Neural cell (in vitro differentiated cells): ENCODE measurements at regions not wholly inside any gene's neighbourhood (a gene's known extent, or its start where the extent isn't known, plus 50 kb on each side); places are given as distances from the start of the nearest gene placed in this dataset.

Source experiments
- H2AFZ ChIP-seq: fragments of 200-600, 300-800 bp; sonication (generic), shearing (Covaris generic); 2 replicates; pipeline ENCODE4 v1.6.0; 2014; ENCODE audit warnings: low read depth, mild to moderate bottlenecking, antibody characterized with exemption, low read length, moderate library complexity
- H3F3A ChIP-seq: fragments of 200-600 bp; shearing (Covaris generic); 2 replicates; pipeline ENCODE4 v1.6.1; 2016; ENCODE audit warnings: mild to moderate bottlenecking, moderate library complexity, mixed read lengths, antibody characterized with exemption, low read length; ENCODE audit not compliant: insufficient read depth, poor library complexity, severe bottlenecking
- H3K27ac ChIP-seq: fragments of 200-600, 300-800 bp; sonication (generic), shearing (Covaris generic); 2 replicates; pipeline ENCODE4 v1.5.1; 2014; ENCODE audit warnings: mild to moderate bottlenecking, low read length, moderate library complexity
- H3K27me3 ChIP-seq: fragments of 300-800, 200-600 bp; sonication (generic), shearing (Covaris generic); 2 replicates; pipeline ENCODE4 v1.6.0; 2014; ENCODE audit warnings: mild to moderate bottlenecking, low read depth, low read length, moderate library complexity; ENCODE audit not compliant: insufficient read depth
- H3K36me3 ChIP-seq: fragments of 300-800, 200-600 bp; sonication (generic), shearing (Covaris generic); 2 replicates; pipeline ENCODE4 v1.5.1; 2014; ENCODE audit warnings: mild to moderate bottlenecking, antibody characterized with exemption, low read length, moderate library complexity; ENCODE audit not compliant: insufficient read depth
- H3K4me2 ChIP-seq: fragments of 300-800, 200-600 bp; sonication (generic), shearing (Covaris generic); 2 replicates; pipeline ENCODE4 v1.6.0; 2014; ENCODE audit warnings: mild to moderate bottlenecking, low read length
- H3K4me3 ChIP-seq: fragments of 300-800, 200-600 bp; sonication (generic), shearing (Covaris generic); 2 replicates; pipeline ENCODE4 v1.5.1; 2014; ENCODE audit warnings: mild to moderate bottlenecking, low read length, moderate library complexity
- H3K79me2 ChIP-seq: fragments of 200-600 bp; shearing (Covaris generic); replicated peaks from 2 replicates; pipeline ENCODE4 v1.6.0; 2014; ENCODE audit warnings: mild to moderate bottlenecking, low read length, moderate library complexity; ENCODE audit not compliant: insufficient read depth
- H3K9ac ChIP-seq: fragments of 300-800, 200-600 bp; sonication (generic), shearing (Covaris generic); 2 replicates; pipeline ENCODE4 v1.6.1; 2016; ENCODE audit warnings: mild to moderate bottlenecking, low read length, mixed read lengths
- H3K9me2 ChIP-seq: fragments of 200-600 bp; shearing (Covaris generic); 2 replicates; pipeline ENCODE4 v1.6.1; 2016; ENCODE audit warnings: mild to moderate bottlenecking, low read length, mixed read lengths; ENCODE audit not compliant: insufficient read depth
- H3K9me3 ChIP-seq: fragments of 200-600, 300-800 bp; sonication (generic), shearing (Covaris generic); 2 replicates; pipeline ENCODE4 v1.6.1; 2016; ENCODE audit warnings: mild to moderate bottlenecking, mixed run types, low read length, moderate library complexity, mixed read lengths
- H4K20me1 ChIP-seq: fragments of 200-600 bp; shearing (Covaris generic); 2 replicates; pipeline ENCODE4 v1.6.1; 2016; ENCODE audit warnings: mild to moderate bottlenecking, mixed run types; ENCODE audit not compliant: insufficient read depth
- EP300 ChIP-seq: fragments of 450-650 bp; conservative IDR thresholded peaks from 2 replicates; pipeline ENCODE4 v1.6.1; 2014; ENCODE audit warnings: antibody characterized with exemption, mild to moderate bottlenecking, moderate library complexity; ENCODE audit not compliant: poor library complexity, severe bottlenecking
- EZH2 ChIP-seq: fragments of 200-600, 300-800 bp; shearing (Covaris generic), sonication (generic); IDR thresholded peaks from 2 replicates; pipeline ENCODE4 v1.6.1; 2014; ENCODE audit warnings: antibody characterized with exemption, low read length, borderline replicate concordance, mild to moderate bottlenecking; ENCODE audit not compliant: insufficient read depth, poor library complexity, severe bottlenecking
- MXI1 ChIP-seq: fragments of 450-650 bp; conservative IDR thresholded peaks from 2 replicates; pipeline ENCODE4 v1.6.1; 2014; ENCODE audit warnings: antibody characterized with exemption, mild to moderate bottlenecking; ENCODE audit not compliant: poor library complexity, severe bottlenecking
- POLR2AphosphoS5 ChIP-seq: IDR thresholded peaks from 2 replicates; pipeline ENCODE4 v1.6.1; 2012
- RAD21 ChIP-seq: fragments of 450-650 bp; conservative IDR thresholded peaks from 2 replicates; pipeline ENCODE4 v1.6.1; 2014; ENCODE audit warnings: antibody characterized with exemption, mild to moderate bottlenecking, moderate library complexity
- SMC3 ChIP-seq: fragments of 450-650 bp; conservative IDR thresholded peaks from 2 replicates; pipeline ENCODE4 v1.6.1; 2014; ENCODE audit warnings: antibody characterized with exemption, mild to moderate bottlenecking, moderate library complexity; ENCODE audit not compliant: poor library complexity
- TAF1 ChIP-seq: IDR thresholded peaks from 2 replicates; pipeline ENCODE4 v1.6.1; 2012; ENCODE audit warnings: low read depth
- TF ChIP-seq, protein P1 (sequence below): fragments of 450-650 bp; IDR thresholded peaks from 2 replicates; pipeline ENCODE4 v1.5.1; 2014; ENCODE audit warnings: antibody characterized with exemption, mild to moderate bottlenecking, moderate library complexity; ENCODE audit not compliant: poor library complexity, severe bottlenecking
- TF ChIP-seq, protein P2 (sequence below): IDR thresholded peaks from 2 replicates; pipeline ENCODE4 v1.6.1; 2012; ENCODE audit warnings: borderline replicate concordance

DNA sequence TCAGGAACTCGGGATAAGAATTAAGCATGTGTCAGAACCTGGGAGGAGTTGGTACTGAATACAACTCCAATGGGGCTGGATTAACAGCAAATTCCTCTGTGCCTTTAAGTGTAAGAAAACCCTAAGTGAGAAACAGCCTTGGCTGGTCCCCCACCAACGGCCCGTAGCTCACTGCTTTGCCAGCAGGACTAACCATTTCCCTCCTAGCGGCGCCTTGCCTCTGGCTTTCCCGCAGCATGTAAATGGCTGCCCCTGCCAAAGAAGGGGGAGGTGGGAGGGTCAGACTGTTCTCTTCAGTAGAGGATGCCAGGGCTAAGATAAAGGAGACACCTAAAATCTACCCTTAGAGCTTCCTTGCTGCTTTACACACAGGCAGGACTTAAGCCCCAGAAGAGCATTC, 51.0 kb upstream of the SH3GL3 start:
- no peak overlapping the region for H3K4me3 ChIP-seq
- no peaks in the 10 kb centered on the region for H3F3A ChIP-seq
- H4K20me1 ChIP-seq: no peaks in the 10 kb centered on the region
- H3K36me3 ChIP-seq: no peaks in the 10 kb centered on the region
- H3K9ac ChIP-seq: no peak overlapping the region
- no peaks in the 10 kb centered on the region for H3K9me3 ChIP-seq
- H3K27ac ChIP-seq: no peak overlapping the region
- no peaks in the 10 kb centered on the region for H3K9me2 ChIP-seq
- H2AFZ ChIP-seq: no peak overlapping the region
- no peak overlapping the region for H3K4me2 ChIP-seq
- TF ChIP-seq EZH2 (no peak), EP300 (no peak), TAF1 (no peak), RAD21 (no peak), SMC3 (no peak), MXI1 (no peak), POLR2AphosphoS5 (no peak)
- TF ChIP-seq, protein P1, sequence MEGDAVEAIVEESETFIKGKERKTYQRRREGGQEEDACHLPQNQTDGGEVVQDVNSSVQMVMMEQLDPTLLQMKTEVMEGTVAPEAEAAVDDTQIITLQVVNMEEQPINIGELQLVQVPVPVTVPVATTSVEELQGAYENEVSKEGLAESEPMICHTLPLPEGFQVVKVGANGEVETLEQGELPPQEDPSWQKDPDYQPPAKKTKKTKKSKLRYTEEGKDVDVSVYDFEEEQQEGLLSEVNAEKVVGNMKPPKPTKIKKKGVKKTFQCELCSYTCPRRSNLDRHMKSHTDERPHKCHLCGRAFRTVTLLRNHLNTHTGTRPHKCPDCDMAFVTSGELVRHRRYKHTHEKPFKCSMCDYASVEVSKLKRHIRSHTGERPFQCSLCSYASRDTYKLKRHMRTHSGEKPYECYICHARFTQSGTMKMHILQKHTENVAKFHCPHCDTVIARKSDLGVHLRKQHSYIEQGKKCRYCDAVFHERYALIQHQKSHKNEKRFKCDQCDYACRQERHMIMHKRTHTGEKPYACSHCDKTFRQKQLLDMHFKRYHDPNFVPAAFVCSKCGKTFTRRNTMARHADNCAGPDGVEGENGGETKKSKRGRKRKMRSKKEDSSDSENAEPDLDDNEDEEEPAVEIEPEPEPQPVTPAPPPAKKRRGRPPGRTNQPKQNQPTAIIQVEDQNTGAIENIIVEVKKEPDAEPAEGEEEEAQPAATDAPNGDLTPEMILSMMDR: no peak
- TF ChIP-seq, protein P2, sequence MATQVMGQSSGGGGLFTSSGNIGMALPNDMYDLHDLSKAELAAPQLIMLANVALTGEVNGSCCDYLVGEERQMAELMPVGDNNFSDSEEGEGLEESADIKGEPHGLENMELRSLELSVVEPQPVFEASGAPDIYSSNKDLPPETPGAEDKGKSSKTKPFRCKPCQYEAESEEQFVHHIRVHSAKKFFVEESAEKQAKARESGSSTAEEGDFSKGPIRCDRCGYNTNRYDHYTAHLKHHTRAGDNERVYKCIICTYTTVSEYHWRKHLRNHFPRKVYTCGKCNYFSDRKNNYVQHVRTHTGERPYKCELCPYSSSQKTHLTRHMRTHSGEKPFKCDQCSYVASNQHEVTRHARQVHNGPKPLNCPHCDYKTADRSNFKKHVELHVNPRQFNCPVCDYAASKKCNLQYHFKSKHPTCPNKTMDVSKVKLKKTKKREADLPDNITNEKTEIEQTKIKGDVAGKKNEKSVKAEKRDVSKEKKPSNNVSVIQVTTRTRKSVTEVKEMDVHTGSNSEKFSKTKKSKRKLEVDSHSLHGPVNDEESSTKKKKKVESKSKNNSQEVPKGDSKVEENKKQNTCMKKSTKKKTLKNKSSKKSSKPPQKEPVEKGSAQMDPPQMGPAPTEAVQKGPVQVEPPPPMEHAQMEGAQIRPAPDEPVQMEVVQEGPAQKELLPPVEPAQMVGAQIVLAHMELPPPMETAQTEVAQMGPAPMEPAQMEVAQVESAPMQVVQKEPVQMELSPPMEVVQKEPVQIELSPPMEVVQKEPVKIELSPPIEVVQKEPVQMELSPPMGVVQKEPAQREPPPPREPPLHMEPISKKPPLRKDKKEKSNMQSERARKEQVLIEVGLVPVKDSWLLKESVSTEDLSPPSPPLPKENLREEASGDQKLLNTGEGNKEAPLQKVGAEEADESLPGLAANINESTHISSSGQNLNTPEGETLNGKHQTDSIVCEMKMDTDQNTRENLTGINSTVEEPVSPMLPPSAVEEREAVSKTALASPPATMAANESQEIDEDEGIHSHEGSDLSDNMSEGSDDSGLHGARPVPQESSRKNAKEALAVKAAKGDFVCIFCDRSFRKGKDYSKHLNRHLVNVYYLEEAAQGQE: no peak
- H3K27me3 ChIP-seq: no peaks in the 10 kb centered on the region
- no peaks in the 10 kb centered on the region for H3K79me2 ChIP-seq
